K562 (cell line): ENCODE measurements at regions not wholly inside any gene's neighbourhood (a gene's known extent, or its start where the extent isn't known, plus 50 kb on each side); places are given as distances from the start of the nearest gene placed in this dataset.

Experiments
- ATAC-seq: fragments of 200-7000 bp; cut with Tn5 transposase; 3 replicates; pipeline ENCODE4 v1.9.1; 2020; ENCODE audit warnings: moderate library complexity
- BruUV-seq: library from RNA; stranded (reverse); fragments of 400-500 nt; replicated peaks from 2 replicates; lab custom pipeline; 2021; lab: Mats Ljungman, UMichigan
- CTCF ChIA-PET: fragments of 300-600 bp; formaldehyde crosslinking; extraction: SDS; loops from one replicate; lab custom pipeline; 2021; ENCODE audit warnings: low intra/inter-chr PET ratio; lab: Yijun Ruan, JAX
- POLR2A ChIA-PET: fragments of 300-600, 350-650 bp; sonication (Branson Sonifier 250); formaldehyde crosslinking; extraction: SDS; loops from one replicate; lab custom pipeline; 2021; ENCODE audit warnings: antibody characterized with exemption, inconsistent platforms; lab: Yijun Ruan, JAX
- DNase-seq, 4 experiments: peaks; one replicate each; pipeline versions ENCODE4 v3.0.0 to v3.0.0-alpha.2; 2011 to 2018; ENCODE audit warnings: low spot score in 3 of 4, mixed read lengths in 3 of 4; ENCODE audit errors: extremely low read depth in 1 of 4
- FAIRE-seq: peaks from 2 replicates; lab custom pipeline; 2011; peaks lifted over from hg19 to GRCh38; lab: Jason Lieb, UNC
- H2AFZ ChIP-seq: 2 replicates; pipeline ENCODE4 v1.6.0; 2011; ENCODE audit warnings: low read depth, low read length, control low read depth, inconsistent platforms
- H3K27ac ChIP-seq: fragments of 200-600 bp; 3 replicates; pipeline ENCODE4 v1.8.0; 2011; ENCODE audit warnings: low read depth, mild to moderate bottlenecking, control low read depth, inconsistent platforms, low read length, moderate library complexity, mixed read lengths; ENCODE audit errors: extremely low read depth
- H3K27me3 ChIP-seq, 2 experiments: fragments of 300-600 bp in 1 of 2; 2 replicates in 1 of 2; 3 replicates in 1 of 2; pipeline versions ENCODE4 v1.6.0 to v1.8.0; 2011; ENCODE audit warnings: inconsistent platforms in 2 of 2, low read length in 2 of 2, mild to moderate bottlenecking in 1 of 2, mixed read lengths in 1 of 2, moderate library complexity in 1 of 2; ENCODE audit not compliant: control insufficient read depth in 2 of 2, insufficient read depth in 2 of 2
- H3K36me3 ChIP-seq: fragments of 300-600 bp; 3 replicates; pipeline ENCODE4 v1.8.0; 2011; ENCODE audit warnings: mild to moderate bottlenecking, low read length, inconsistent platforms; ENCODE audit not compliant: control insufficient read depth, insufficient read depth
- H3K4me1 ChIP-seq, 2 experiments: fragments of 200-600 bp in 1 of 2; replicated peaks in 1 of 2; 2 replicates in 1 of 2; 3 replicates in 1 of 2; pipeline versions ENCODE4 v1.5.1 to v1.8.0; 2011; ENCODE audit warnings: inconsistent platforms in 2 of 2, low read length in 2 of 2, mild to moderate bottlenecking in 1 of 2, mixed read lengths in 1 of 2, moderate library complexity in 1 of 2; ENCODE audit not compliant: control insufficient read depth in 2 of 2, insufficient read depth in 2 of 2
- H3K4me2 ChIP-seq: 2 replicates; pipeline ENCODE4 v1.6.1; 2011; ENCODE audit warnings: low read length, control low read depth, inconsistent platforms, mixed read lengths; ENCODE audit not compliant: insufficient read depth
- H3K4me3 ChIP-seq: fragments of 200-600 bp; sonication (generic), shearing (Covaris generic); 2 replicates; pipeline ENCODE4 v1.5.1; 2016; ENCODE audit warnings: control low read depth, inconsistent platforms
- H3K79me2 ChIP-seq: fragments of 200-600 bp; 3 replicates; pipeline ENCODE4 v1.8.0; 2011; ENCODE audit warnings: low read length, inconsistent platforms; ENCODE audit not compliant: control insufficient read depth, insufficient read depth
- H3K9ac ChIP-seq, 2 experiments: 2 replicates each; pipeline versions ENCODE4 v1.6.0 to v1.6.1; 2011; ENCODE audit warnings: low read depth in 2 of 2, low read length in 2 of 2, control low read depth in 1 of 2, inconsistent platforms in 1 of 2, mild to moderate bottlenecking in 1 of 2, mixed read lengths in 1 of 2; ENCODE audit not compliant: insufficient read depth in 1 of 2
- H3K9me1 ChIP-seq: one replicate; pipeline ENCODE4 v1.6.0; 2011; ENCODE audit warnings: inconsistent platforms, mild to moderate bottlenecking, low read length, moderate library complexity; ENCODE audit not compliant: control insufficient read depth, insufficient read depth
- H3K9me3 ChIP-seq: replicated peaks from 2 replicates; pipeline ENCODE4 v1.5.1; 2011; ENCODE audit warnings: low read depth, low read length, inconsistent platforms; ENCODE audit not compliant: control insufficient read depth, insufficient read depth
- H4K20me1 ChIP-seq: replicated peaks from 2 replicates; pipeline ENCODE4 v1.6.1; 2011; ENCODE audit warnings: low read length, inconsistent platforms, mixed read lengths; ENCODE audit not compliant: control insufficient read depth, insufficient read depth
- BRD9 ChIP-seq: fragments of 450-650 bp; IDR thresholded peaks from 2 replicates; pipeline ENCODE4 v1.6.1; 2018; ENCODE audit warnings: low read depth; ENCODE audit not compliant: partially characterized antibody
- CAMTA2 ChIP-seq: fragments of 250-450 bp; sonication (Bioruptor Pico); conservative IDR thresholded peaks from 2 replicates; pipeline ENCODE4 v1.5.1; 2022
- CHD4 ChIP-seq: fragments of 200-600 bp; sonication (generic); IDR thresholded peaks from 3 replicates; pipeline ENCODE4 v1.6.1; 2012; ENCODE audit warnings: low read depth, mild to moderate bottlenecking, mixed read lengths, low read length, inconsistent platforms; ENCODE audit not compliant: insufficient read depth, insufficient replicate concordance, poor library complexity, severe bottlenecking
- ETV1 ChIP-seq: fragments of 450-650 bp; conservative IDR thresholded peaks from 2 replicates; pipeline ENCODE4 v1.6.1; 2016; ENCODE audit warnings: missing genetic modification characterization, control low read depth, low read depth, missing compliant biosample characterization
- FOXO4 ChIP-seq: fragments of 450-650 bp; formaldehyde crosslinking; IDR thresholded peaks from 2 replicates; pipeline ENCODE4 v1.4.0; 2020; ENCODE audit warnings: mild to moderate bottlenecking, moderate library complexity
- RAD21 ChIP-seq, 2 experiments: fragments of 250-450 bp in 1 of 2; fragments of 450-650 bp in 1 of 2; sonication (Bioruptor Pico) in 1 of 2; formaldehyde crosslinking in 1 of 2; IDR thresholded peaks in 1 of 2; conservative IDR thresholded peaks in 1 of 2; 2 replicates each; pipeline versions ENCODE4 v1.4.0 to v1.8.0; 2020 to 2022; ENCODE audit warnings: mild to moderate bottlenecking in 2 of 2, moderate library complexity in 1 of 2
- SMARCB1 ChIP-seq: IDR thresholded peaks from 2 replicates; pipeline ENCODE4 v1.6.1; 2011; ENCODE audit warnings: improper control_type of control experiment, low read depth; ENCODE audit not compliant: insufficient read length
- ZNF398 ChIP-seq: fragments of 250-450 bp; sonication (Bioruptor Pico); IDR thresholded peaks from 2 replicates; pipeline ENCODE4 v1.8.0; 2021; ENCODE audit warnings: moderate library complexity, mild to moderate bottlenecking, inconsistent platforms
- WGBS: fragments of 100-300 bp; shearing (Covaris generic); methylation state at CpG from one replicate; pipeline ENCODE4 v1.1.6; 2016; ENCODE audit warnings: low coverage, mixed read lengths; ENCODE audit not compliant: insufficient coverage; ENCODE audit errors: missing lambda C conversion rate; 5-methylcytosine and 5-hydroxymethylcytosine counted together
- in situ Hi-C: fragments of 300-500 bp; cut with MboI; formaldehyde crosslinking; loops from 4 replicates; pipeline ENCODE4 v1.15.0; 2018; ENCODE audit warnings: inconsistent platforms, mixed read lengths
- intact Hi-C: fragments of 100-400 bp; cut with micrococcal nuclease; formaldehyde crosslinking; loops from 2 replicates; pipeline ENCODE4 v1.14.2; 2022

DNA sequence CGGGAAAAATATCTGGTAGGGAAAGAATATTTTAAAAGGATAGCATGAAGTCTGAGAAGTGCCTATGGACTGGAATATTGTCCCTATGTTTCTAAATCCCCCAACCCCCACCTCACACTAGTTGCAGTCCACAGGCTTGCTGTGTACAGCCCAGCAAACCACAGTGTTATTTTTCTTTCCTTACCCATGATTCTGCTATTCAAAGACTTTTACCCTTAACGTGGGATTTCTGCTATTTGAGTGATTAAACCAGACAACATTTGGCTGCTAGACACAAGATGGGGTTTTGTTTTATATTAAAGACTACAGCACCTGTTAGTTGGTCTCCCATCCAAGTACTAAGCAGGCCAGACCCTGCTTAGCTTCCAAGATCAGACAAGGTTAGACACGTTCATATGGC, 120.5 kb upstream of the MYO3A start (continued):
- TF ChIP-seq ZNF398 (CRISPR knock-in tag) (no peak), FOXO4 (CRISPR knock-in tag) (no peak), ETV1 (tag) (no peak), CHD4 (no peak), CAMTA2 (no peak)

DNA sequence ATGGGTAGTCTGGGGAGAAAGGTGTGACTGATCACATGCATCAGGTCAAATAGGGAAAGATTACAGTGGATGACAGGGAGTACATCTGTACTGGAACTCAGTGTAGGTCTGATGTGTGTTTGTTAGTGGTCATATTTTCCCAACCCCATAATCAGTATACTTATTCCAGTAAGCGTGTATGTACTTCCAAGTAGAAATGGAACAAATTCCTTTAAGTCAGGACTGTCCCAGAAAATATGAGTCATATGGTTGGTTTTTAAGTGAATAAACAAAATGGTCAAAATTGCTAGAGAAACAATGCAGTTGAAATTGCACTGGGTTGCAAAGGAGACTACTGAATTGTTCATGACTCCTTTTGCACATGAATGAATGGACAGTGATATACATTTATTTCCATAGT, 118.8 kb upstream of the MYO3A start:
- no TSS peak for BruUV-seq
- in situ Hi-C loops, result no loop called here
- POLR2A ChIA-PET, result no interaction called here
- H3K9me3 ChIP-seq, result no peaks in the 10 kb centered on the region
- H3K4me1 ChIP-seq, result no peaks in the 10 kb centered on the region
- no peaks in the 10 kb centered on the region; a peak in 1 of 5 replicates for H3K27me3 ChIP-seq
- DNase-seq (no peak), FAIRE-seq (no peak), ATAC-seq (no peak)
- CTCF ChIA-PET, result no interaction called here
- no peaks in the 10 kb centered on the region for H4K20me1 ChIP-seq
- H3K9me1 ChIP-seq, result no peaks in the 10 kb centered on the region
- 7% methylated on average over 1 of the region's 1 CpG for WGBS
- no peak overlapping the region for H3K4me3 ChIP-seq
- intact Hi-C loops, result no loop called here
- no peak overlapping the region for H3K27ac ChIP-seq
- H3K4me2 ChIP-seq, result no peak overlapping the region
- TF ChIP-seq BRD9 (no peak), SMARCB1 (no peak), RAD21 (CRISPR knock-in tag; conservative IDR thresholded peaks at IDR 0.05 in 1 of 2, IDR thresholded peaks at IDR 0.05 in 1 of 2) (no peak)
- no peak overlapping the region for H3K9ac ChIP-seq
- H3K36me3 ChIP-seq, result no peaks in the 10 kb centered on the region
- H3K79me2 ChIP-seq, result no peaks in the 10 kb centered on the region
- no peak overlapping the region for H2AFZ ChIP-seq
